C4-2B (cell line): ENCODE measurements at regions not wholly inside any gene's neighbourhood (a gene's known extent, or its start where the extent isn't known, plus 50 kb on each side); places are given as distances from the start of the nearest gene placed in this dataset.
A peak's percentile ranks its signal among the peaks of the same experiment; 100 is the strongest.

Experiments used
- H3K27ac ChIP-seq: fragments of 450-650 bp; 2 replicates; pipeline ENCODE4 v1.5.1; 2017
- ZFX ChIP-seq: fragments of 450-650 bp; IDR thresholded peaks from 2 replicates; pipeline ENCODE4 v1.6.1; 2017
- TF ChIP-seq, protein P1 (sequence below): fragments of 450-650 bp; conservative IDR thresholded peaks from 2 replicates; pipeline ENCODE4 v1.5.1; 2017; ENCODE audit warnings: mild to moderate bottlenecking

- no peak for TF ChIP-seq ZFX
- TF ChIP-seq, protein P1, sequence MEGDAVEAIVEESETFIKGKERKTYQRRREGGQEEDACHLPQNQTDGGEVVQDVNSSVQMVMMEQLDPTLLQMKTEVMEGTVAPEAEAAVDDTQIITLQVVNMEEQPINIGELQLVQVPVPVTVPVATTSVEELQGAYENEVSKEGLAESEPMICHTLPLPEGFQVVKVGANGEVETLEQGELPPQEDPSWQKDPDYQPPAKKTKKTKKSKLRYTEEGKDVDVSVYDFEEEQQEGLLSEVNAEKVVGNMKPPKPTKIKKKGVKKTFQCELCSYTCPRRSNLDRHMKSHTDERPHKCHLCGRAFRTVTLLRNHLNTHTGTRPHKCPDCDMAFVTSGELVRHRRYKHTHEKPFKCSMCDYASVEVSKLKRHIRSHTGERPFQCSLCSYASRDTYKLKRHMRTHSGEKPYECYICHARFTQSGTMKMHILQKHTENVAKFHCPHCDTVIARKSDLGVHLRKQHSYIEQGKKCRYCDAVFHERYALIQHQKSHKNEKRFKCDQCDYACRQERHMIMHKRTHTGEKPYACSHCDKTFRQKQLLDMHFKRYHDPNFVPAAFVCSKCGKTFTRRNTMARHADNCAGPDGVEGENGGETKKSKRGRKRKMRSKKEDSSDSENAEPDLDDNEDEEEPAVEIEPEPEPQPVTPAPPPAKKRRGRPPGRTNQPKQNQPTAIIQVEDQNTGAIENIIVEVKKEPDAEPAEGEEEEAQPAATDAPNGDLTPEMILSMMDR = no peak
- peak overlapping the region; percentile 48; the same call in 1 of the 2 replicates for H3K27ac ChIP-seq
These were observed 155.6 kb upstream of the VLDLR start for GRCh38 chr9:2465921-2466460.

DNA sequence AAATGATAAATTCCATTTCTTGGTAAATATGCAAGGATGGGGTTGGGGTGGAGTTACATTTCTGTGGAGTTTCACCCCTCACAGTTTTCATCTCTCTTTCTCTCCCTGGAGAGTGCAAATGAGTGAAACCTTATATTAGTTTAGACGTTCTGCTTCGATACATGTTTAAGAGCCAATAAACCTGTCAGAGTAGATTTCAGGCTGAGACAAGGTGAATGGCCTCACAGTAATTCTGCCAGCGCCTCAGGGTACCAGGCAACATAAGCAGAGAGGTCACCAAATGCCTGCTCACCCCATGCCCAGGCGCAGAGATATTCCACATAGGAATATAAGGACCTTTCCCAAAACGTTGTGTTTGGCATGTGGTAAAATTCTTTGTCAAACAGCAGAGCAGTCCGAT is 154.9 kb upstream of the VLDLR start:
- TF ChIP-seq, protein P1 = no peak
- no peak for TF ChIP-seq ZFX
- peak overlapping the region; percentile 38; the same call in 1 of the 2 replicates for H3K27ac ChIP-seq

DNA sequence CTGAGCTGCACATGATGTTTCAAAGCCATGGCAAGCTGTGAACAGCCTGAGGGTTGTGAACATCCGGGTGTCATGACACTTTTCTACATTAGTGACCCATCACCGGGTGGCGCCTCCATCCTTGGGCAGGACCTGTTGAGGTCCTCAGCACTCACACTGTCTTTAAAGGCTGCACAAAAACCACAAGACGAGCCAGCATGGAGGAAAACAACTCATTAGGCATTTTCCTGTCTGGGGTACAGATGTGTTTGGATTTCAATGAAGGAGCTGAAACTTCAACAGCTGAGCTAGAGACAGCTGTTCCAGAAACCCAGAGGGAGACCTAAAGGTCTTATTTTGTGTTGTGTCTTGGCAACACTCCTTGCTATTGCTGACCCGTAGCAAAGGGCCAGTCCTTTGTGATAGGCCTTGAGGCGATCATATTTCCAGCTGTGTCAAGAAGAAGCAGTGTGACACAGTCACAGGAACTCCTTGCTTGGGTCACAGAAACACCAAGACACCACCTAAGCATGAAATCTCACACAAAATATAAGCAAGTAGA is 151.8 kb upstream of the VLDLR start:
- no peak for TF ChIP-seq ZFX
- TF ChIP-seq, protein P1 = peak; percentile 31
- H3K27ac ChIP-seq = no peak overlapping the region

DNA sequence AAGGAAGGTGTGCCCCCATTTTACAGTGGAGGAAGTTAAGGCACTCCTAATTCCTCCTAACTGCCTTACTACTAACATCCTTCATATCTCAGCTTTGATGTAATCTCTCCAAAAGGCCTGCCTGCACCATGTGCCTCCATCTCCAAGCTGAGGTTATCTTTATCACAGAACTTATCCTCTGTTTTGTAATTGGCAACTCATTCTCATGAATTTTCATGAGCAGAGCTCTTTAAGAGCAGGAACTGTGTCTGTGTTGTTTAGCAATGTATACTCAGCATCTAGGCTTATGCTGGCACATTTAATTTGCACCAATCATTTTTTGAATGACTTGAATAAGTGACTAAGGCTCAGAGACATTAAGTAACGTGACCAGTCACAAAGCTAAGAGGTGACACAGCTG is 147.9 kb upstream of the VLDLR start:
- TF ChIP-seq, protein P1 = no peak
- no peak for TF ChIP-seq ZFX
- no peak overlapping the region for H3K27ac ChIP-seq

DNA sequence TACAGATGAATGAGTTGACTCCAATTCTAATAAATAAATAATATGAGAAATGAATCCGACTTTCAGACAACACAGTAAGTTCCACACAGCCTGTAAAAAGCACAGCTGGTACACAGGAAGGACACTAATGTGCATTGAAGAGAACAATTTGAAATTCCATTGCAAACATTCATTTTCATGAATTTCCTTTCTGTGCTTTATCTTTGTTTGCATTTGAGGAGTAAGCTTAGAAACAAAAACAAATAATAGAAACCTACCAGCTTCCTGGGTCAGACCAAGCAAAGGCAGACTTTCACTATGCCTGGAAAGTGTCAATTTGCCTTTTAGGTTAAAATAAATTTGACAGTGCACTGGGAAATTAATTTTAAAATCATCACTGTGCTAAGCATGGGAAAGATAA is 143.8 kb upstream of the VLDLR start:
- H3K27ac ChIP-seq = no peak overlapping the region
- TF ChIP-seq, protein P1 = no peak

DNA sequence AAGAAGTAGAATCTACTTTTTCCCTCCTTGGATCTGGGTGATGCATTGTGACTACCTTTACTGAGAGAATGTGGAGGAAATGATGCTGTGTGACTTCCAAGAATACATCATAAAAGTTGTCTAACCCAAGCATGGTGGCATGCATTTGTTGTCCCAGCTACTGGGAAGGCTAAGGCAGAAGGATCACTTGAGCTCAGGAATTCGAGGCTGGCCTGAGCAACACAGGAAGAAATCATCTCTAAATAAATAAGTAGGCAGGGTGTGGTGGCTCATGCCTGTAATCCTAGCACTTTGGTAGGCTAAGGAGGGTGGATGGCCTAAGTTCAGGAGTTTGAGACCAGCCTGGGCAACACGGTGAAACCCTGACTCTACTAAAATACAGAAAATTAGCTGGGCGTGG is 143.2 kb upstream of the VLDLR start:
- TF ChIP-seq, protein P1 = no peak
- no peak for TF ChIP-seq ZFX
- peak overlapping the region; percentile 71 for H3K27ac ChIP-seq

- peak overlapping the region; percentile 71 for H3K27ac ChIP-seq
- TF ChIP-seq, protein P1 = no peak
- TF ChIP-seq ZFX = no peak
These were observed 142.5 kb upstream of the VLDLR start for GRCh38 chr9:2479056-2479565.
